OCI-LY1 (cell line): ENCODE measurements at regions not wholly inside any gene's neighbourhood (a gene's known extent, or its start where the extent isn't known, plus 50 kb on each side); places are given as distances from the start of the nearest gene placed in this dataset.
A peak's percentile ranks its signal among the peaks of the same experiment; 100 is the strongest.
"Not testable (repeated sequence)": the region's sequence is repeated elsewhere in the genome, so short reads cannot be mapped to it uniquely, and the experiment has no call there.

Experiments used
- H2AFZ ChIP-seq: fragments of 200-600 bp; sonication (generic), shearing (Covaris generic); 2 replicates; pipeline ENCODE4 v1.6.0; 2014; ENCODE audit warnings: antibody characterized with exemption, mild to moderate bottlenecking, low read length
- H3F3A ChIP-seq: fragments of 200-600 bp; sonication (generic), shearing (Covaris generic); 2 replicates; pipeline ENCODE4 v1.6.0; 2014; ENCODE audit warnings: mild to moderate bottlenecking, antibody characterized with exemption, low read length, moderate library complexity; ENCODE audit not compliant: insufficient read depth
- H3K27ac ChIP-seq: fragments of 200-600 bp; sonication (generic); 2 replicates; pipeline ENCODE4 v1.5.1; 2014; ENCODE audit warnings: low read length, mixed run types, mild to moderate bottlenecking, low read depth; ENCODE audit not compliant: poor library complexity, severe bottlenecking
- H3K27me3 ChIP-seq: fragments of 200-600 bp; sonication (generic); 2 replicates; pipeline ENCODE4 v1.6.0; 2014; ENCODE audit warnings: antibody characterized with exemption, mild to moderate bottlenecking, low read length, moderate library complexity; ENCODE audit not compliant: insufficient read depth
- H3K36me3 ChIP-seq: fragments of 200-600 bp; sonication (generic); 2 replicates; pipeline ENCODE4 v1.6.1; 2014; ENCODE audit warnings: mild to moderate bottlenecking, antibody characterized with exemption, low read length, moderate library complexity, mixed read lengths; ENCODE audit not compliant: insufficient read depth
- H3K4me1 ChIP-seq: fragments of 200-600 bp; sonication (generic); 2 replicates; pipeline ENCODE4 v1.5.1; 2014; ENCODE audit warnings: mild to moderate bottlenecking, low read length, moderate library complexity; ENCODE audit not compliant: insufficient read depth, severe bottlenecking
- H3K4me2 ChIP-seq: fragments of 200-600 bp; sonication (generic), shearing (Covaris generic); 2 replicates; pipeline ENCODE4 v1.6.1; 2014; ENCODE audit warnings: low read length
- H3K4me3 ChIP-seq: fragments of 200-600 bp; sonication (generic); 2 replicates; pipeline ENCODE4 v1.5.1; 2014; ENCODE audit warnings: low read length, low read depth, mild to moderate bottlenecking, mixed read lengths; ENCODE audit not compliant: poor library complexity, severe bottlenecking
- H3K79me2 ChIP-seq: fragments of 200-600 bp; shearing (Covaris generic); 2 replicates; pipeline ENCODE4 v1.6.1; 2016; ENCODE audit warnings: mixed run types, low read length, mixed read lengths; ENCODE audit not compliant: insufficient read depth
- H3K9ac ChIP-seq: fragments of 200-600 bp; sonication (generic), shearing (Covaris generic); 2 replicates; pipeline ENCODE4 v1.6.1; 2014; ENCODE audit warnings: mild to moderate bottlenecking, low read length, mixed read lengths
- H3K9me2 ChIP-seq: fragments of 200-600 bp; sonication (generic), shearing (Covaris generic); 2 replicates; pipeline ENCODE4 v1.6.1; 2014; ENCODE audit warnings: low read depth, mild to moderate bottlenecking, low read length, mixed read lengths
- H3K9me3 ChIP-seq: fragments of 200-600 bp; shearing (Covaris generic); 2 replicates; pipeline ENCODE4 v1.6.1; 2014; ENCODE audit warnings: low read length, mixed read lengths
- H4K20me1 ChIP-seq: fragments of 200-600 bp; sonication (generic), shearing (Covaris generic); 2 replicates; pipeline ENCODE4 v1.6.0; 2016; ENCODE audit warnings: mild to moderate bottlenecking, low read length; ENCODE audit not compliant: insufficient read depth
- EZH2 ChIP-seq: fragments of 200-600 bp; sonication (generic), shearing (Covaris generic); IDR thresholded peaks from 2 replicates; pipeline ENCODE4 v1.8.0; 2017; ENCODE audit warnings: borderline replicate concordance, mixed run types, mild to moderate bottlenecking, antibody characterized with exemption, low read length, moderate library complexity, mixed read lengths
- TF ChIP-seq, protein P1 (sequence below): fragments of 200-600 bp; sonication (generic), shearing (Covaris generic); IDR thresholded peaks from 2 replicates; pipeline ENCODE4 v1.5.1; 2017; ENCODE audit warnings: mild to moderate bottlenecking, antibody characterized with exemption, low read length, moderate library complexity, mixed read lengths

DNA sequence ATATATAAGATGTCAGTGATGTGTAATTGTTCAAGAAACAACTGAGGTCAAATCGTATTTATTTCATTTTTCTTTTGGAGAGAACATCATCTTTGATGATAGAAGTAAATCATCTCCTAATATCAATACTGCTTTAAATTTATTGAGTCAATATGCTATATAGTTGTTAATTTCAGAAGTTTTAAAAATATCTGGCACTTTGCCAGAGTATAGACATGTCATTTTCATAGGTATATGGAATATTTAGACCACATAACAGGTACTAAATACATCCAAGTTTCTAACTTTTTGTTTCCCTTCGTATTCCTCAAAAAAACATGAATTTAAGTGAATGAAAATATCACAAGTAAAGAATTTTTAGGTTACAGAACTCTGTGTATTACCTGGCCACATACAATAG, 577.8 kb downstream of the ARL4A start:
- no peaks in the 10 kb centered on the region for H3K9me2 ChIP-seq
- H3K27me3 ChIP-seq, result 0 out of 2 replicates have a peak, but pooled peaks cover 3% of the 10 kb centered on the region

DNA sequence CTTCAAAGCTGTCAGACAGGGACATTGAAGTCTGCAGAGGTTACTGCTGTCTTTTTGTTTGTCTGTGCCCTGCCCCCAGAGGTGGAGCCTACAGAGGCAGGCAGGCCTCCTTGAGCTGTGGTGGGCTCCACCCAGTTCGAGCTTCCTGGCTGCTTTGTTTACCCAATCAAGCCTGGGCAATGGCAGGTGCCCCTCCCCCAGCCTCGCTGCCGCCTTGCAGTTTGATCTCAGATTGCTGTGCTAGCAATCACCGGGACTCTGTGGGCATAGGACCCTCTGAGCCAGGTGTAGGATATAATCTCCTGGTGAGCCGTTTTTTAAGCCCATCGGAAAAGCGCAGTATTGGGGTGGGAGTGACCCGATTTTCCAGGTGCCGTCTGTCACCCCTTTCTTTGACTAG, 586.8 kb downstream of the ARL4A start:
- H3K4me2 ChIP-seq, H3K27me3 ChIP-seq, H3K36me3 ChIP-seq, H3K4me3 ChIP-seq, H3K9ac ChIP-seq, H3K9me3 ChIP-seq, H3K27ac ChIP-seq, H3K79me2 ChIP-seq, H3K4me1 ChIP-seq, H3F3A ChIP-seq, H3K9me2 ChIP-seq, H4K20me1 ChIP-seq, H2AFZ ChIP-seq: not testable (repeated sequence)

More for the DNA sequence above, 577.8 kb downstream of the ARL4A start:
- H3K4me2 ChIP-seq, result no peak overlapping the region
- H3K36me3 ChIP-seq, result no peaks in the 10 kb centered on the region
- no peak overlapping the region for H3K9ac ChIP-seq
- H3F3A ChIP-seq, result no peaks in the 10 kb centered on the region
- H3K4me3 ChIP-seq, result no peak overlapping the region
- no peaks in the 10 kb centered on the region for H3K9me3 ChIP-seq
- TF ChIP-seq EZH2, result no peak
- TF ChIP-seq, protein P1, sequence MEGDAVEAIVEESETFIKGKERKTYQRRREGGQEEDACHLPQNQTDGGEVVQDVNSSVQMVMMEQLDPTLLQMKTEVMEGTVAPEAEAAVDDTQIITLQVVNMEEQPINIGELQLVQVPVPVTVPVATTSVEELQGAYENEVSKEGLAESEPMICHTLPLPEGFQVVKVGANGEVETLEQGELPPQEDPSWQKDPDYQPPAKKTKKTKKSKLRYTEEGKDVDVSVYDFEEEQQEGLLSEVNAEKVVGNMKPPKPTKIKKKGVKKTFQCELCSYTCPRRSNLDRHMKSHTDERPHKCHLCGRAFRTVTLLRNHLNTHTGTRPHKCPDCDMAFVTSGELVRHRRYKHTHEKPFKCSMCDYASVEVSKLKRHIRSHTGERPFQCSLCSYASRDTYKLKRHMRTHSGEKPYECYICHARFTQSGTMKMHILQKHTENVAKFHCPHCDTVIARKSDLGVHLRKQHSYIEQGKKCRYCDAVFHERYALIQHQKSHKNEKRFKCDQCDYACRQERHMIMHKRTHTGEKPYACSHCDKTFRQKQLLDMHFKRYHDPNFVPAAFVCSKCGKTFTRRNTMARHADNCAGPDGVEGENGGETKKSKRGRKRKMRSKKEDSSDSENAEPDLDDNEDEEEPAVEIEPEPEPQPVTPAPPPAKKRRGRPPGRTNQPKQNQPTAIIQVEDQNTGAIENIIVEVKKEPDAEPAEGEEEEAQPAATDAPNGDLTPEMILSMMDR, result no peak
- H4K20me1 ChIP-seq, result no peaks in the 10 kb centered on the region
- H3K27ac ChIP-seq, result no peak overlapping the region
- H2AFZ ChIP-seq, result no peak overlapping the region
- no peaks in the 10 kb centered on the region for H3K4me1 ChIP-seq
- H3K79me2 ChIP-seq, result no peaks in the 10 kb centered on the region

DNA sequence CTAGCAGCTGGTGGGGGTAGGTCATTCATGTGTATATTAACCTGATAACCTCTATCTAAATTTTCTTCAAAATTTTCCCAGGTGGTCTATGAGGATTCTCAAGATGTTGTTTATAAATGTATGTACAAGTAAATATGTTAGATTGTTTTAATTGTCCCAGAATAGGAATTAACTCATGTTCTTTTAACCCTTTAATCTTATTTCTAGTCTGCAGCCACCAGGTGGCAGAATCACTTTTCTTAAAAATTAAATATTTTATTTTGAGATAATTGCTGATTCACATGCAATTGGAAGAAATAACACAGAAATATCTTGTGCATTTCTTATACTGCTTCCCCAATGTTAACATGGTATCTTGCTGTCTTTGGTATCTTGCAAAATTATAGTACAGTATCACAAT, 589.5 kb downstream of the ARL4A start:
- Histone ChIP-seq H3K4me1 (peaks cover 16% of the 10 kb centered on the region), H4K20me1 (no peaks in the 10 kb centered on the region), H3K9ac (no peak overlapping the region), H3F3A (no peaks in the 10 kb centered on the region), H3K4me3 (no peak overlapping the region), H3K27ac (no peak overlapping the region), H3K79me2 (no peaks in the 10 kb centered on the region), H3K4me2 (no peak overlapping the region), H3K36me3 (no peaks in the 10 kb centered on the region), H3K9me3 (peaks cover 3% of the 10 kb centered on the region; the same call in 1 of the 2 replicates), H2AFZ (no peak overlapping the region), H3K9me2 (no peaks in the 10 kb centered on the region), H3K27me3 (no peaks in the 10 kb centered on the region)
- TF ChIP-seq EZH2, result no peak
- TF ChIP-seq, protein P1, result peak; percentile 54; the same call in 1 of the 2 replicates

DNA sequence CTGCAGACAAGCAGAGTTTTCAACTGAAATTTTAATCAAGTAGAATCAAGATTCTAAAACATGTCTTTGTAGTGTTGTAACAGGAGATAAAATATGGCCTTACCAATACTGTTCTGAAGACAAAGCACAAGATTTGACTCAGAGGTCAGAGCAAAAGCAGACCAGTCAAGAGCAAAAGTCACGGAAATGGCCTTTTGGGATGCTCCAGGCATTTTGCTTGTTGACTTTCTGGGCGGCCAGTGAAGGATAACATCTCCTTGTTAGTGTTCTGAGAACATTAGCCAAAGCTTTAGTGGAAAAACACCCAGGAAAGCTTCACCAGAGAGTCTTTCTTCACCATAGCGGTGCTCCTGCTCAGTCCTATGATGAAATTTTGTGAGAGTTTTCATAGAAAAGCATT, 590.6 kb downstream of the ARL4A start:
- TF ChIP-seq EZH2, result no peak
- TF ChIP-seq, protein P1, result no peak
- no peak overlapping the region for H3K27ac ChIP-seq
- H3K9me3 ChIP-seq, result peaks cover 3% of the 10 kb centered on the region; the same call in 1 of the 2 replicates
- H3K4me3 ChIP-seq, result no peak overlapping the region
- no peaks in the 10 kb centered on the region for H3K9me2 ChIP-seq
- no peaks in the 10 kb centered on the region for H3F3A ChIP-seq
- H4K20me1 ChIP-seq, result no peaks in the 10 kb centered on the region
- H3K9ac ChIP-seq, result no peak overlapping the region
- H3K4me2 ChIP-seq, result no peak overlapping the region
- H3K36me3 ChIP-seq, result no peaks in the 10 kb centered on the region
- peak overlapping the region; percentile 66; the same call in 1 of the 2 replicates for H2AFZ ChIP-seq
- no peaks in the 10 kb centered on the region for H3K79me2 ChIP-seq
- peaks cover 22% of the 10 kb centered on the region for H3K4me1 ChIP-seq
- H3K27me3 ChIP-seq, result no peaks in the 10 kb centered on the region
